ENCODE measurements at regions not wholly inside any gene's neighbourhood (a gene's known extent, or its start where the extent isn't known, plus 50 kb on each side); places are given as distances from the start of the nearest gene placed in this dataset.

DNA sequence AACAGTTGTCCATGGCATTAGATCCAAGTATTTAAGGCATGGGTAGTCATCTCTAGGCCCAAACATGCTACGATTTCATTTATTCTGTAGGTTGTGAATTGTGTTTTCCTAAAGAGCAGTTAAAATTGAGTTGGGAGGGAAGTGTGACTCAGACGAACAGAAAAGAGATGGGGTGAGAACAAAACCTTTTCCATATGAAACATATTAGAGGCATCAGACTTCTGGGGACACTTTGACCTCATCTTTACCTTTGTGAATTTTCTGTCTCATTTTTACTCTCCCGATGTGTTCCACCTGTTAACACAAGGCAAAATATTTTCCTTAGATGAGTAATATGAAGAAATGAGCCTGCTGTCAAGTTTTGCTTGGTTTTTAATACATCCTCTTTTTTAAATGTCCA, 181.3 kb downstream of the ESM1 start:
- TF ChIP-seq, protein P1, sequence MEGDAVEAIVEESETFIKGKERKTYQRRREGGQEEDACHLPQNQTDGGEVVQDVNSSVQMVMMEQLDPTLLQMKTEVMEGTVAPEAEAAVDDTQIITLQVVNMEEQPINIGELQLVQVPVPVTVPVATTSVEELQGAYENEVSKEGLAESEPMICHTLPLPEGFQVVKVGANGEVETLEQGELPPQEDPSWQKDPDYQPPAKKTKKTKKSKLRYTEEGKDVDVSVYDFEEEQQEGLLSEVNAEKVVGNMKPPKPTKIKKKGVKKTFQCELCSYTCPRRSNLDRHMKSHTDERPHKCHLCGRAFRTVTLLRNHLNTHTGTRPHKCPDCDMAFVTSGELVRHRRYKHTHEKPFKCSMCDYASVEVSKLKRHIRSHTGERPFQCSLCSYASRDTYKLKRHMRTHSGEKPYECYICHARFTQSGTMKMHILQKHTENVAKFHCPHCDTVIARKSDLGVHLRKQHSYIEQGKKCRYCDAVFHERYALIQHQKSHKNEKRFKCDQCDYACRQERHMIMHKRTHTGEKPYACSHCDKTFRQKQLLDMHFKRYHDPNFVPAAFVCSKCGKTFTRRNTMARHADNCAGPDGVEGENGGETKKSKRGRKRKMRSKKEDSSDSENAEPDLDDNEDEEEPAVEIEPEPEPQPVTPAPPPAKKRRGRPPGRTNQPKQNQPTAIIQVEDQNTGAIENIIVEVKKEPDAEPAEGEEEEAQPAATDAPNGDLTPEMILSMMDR (IDR thresholded peaks at IDR 0.05), result no peak
- POLR2A ChIA-PET, result no interaction called here
- Mint-ChIP-seq H3K4me1 (ENCODE audit: low read depth) (peaks cover 24% of the 10 kb centered on the region), H3K36me3 (ENCODE audit: low read depth) (no peaks in the 10 kb centered on the region), H3K4me3 (no peak overlapping the region), H3K27me3 (no peaks in the 10 kb centered on the region), H3K9me3 (no peaks in the 10 kb centered on the region), H3K27ac (no peak overlapping the region)
- ATAC-seq (peak; percentile 47), DNase-seq (no peak)
- intact Hi-C loops (cut with micrococcal nuclease), result no loop called here
- CTCF ChIA-PET, result no interaction called here

DNA sequence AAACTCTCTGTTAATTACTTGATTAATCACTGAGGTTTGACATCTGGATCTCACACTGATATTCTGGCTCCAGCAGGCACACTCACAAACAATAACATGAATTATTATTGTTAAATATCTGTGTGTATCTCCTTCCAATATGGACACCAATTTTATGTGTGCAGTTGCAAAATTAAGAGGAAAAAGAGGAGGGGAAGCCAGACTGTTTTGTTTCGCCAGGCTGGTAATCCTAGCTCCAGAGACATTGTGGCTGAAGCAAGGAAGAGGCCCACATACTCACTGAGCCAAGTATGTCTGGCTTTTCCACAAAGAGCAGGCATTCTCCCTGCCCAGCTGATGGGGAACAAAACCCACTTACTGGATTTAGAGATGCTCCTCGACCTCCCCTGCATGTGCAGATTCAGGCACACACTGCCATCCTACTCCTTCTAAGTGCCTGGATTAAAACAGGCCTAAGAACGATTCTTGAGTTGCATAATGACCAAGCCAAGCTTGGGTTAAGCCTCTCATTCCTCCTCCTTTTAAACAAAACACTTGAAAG, 181.9 kb downstream of the ESM1 start:
- intact Hi-C loops (cut with micrococcal nuclease), result no loop called here
- Mint-ChIP-seq H3K9me3 (no peaks in the 10 kb centered on the region), H3K27me3 (no peaks in the 10 kb centered on the region), H3K4me1 (ENCODE audit: low read depth) (peaks cover 24% of the 10 kb centered on the region), H3K27ac (no peak overlapping the region), H3K36me3 (ENCODE audit: low read depth) (no peaks in the 10 kb centered on the region), H3K4me3 (no peak overlapping the region)
- ATAC-seq, result no peak
- TF ChIP-seq, protein P1 (IDR thresholded peaks at IDR 0.05), result no peak
- ChIA-PET POLR2A (no interaction called here), CTCF (no interaction called here)
- no peak for DNase-seq

DNA sequence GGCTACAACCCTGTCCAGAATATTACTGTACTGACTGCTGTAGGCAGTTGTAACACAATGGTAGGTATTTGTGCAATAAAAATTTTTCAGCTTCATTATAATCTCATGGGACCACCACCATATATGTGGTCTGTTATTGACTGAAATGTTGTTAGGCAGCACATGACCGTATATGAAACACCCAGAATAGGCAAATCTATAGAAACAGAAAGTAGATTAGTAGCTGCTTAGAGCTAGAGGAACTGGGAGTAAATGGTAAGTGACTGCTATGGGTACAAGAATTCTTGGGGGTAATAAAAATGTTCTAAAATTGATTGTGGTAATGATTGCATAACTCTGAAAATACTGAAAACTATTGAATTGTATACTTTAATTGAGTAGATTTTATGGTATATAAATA, 185.7 kb downstream of the ESM1 start:
- CTCF ChIA-PET, result interaction anchor here (1.7 kb wide), 1 partner anchor 45 kb away, joined by 5 read pairs; no protein-coding TSS in a partner anchor
- ATAC-seq (no peak), DNase-seq (no peak)
- Mint-ChIP-seq H3K27ac (no peak overlapping the region), H3K4me1 (ENCODE audit: low read depth) (peaks cover 29% of the 10 kb centered on the region), H3K9me3 (no peaks in the 10 kb centered on the region), H3K36me3 (ENCODE audit: low read depth) (no peaks in the 10 kb centered on the region), H3K4me3 (no peak overlapping the region), H3K27me3 (peaks cover 7% of the 10 kb centered on the region)
- intact Hi-C loops (cut with micrococcal nuclease), result no loop called here
- TF ChIP-seq, protein P1 (IDR thresholded peaks at IDR 0.05), result no peak
- POLR2A ChIA-PET, result no interaction called here

DNA sequence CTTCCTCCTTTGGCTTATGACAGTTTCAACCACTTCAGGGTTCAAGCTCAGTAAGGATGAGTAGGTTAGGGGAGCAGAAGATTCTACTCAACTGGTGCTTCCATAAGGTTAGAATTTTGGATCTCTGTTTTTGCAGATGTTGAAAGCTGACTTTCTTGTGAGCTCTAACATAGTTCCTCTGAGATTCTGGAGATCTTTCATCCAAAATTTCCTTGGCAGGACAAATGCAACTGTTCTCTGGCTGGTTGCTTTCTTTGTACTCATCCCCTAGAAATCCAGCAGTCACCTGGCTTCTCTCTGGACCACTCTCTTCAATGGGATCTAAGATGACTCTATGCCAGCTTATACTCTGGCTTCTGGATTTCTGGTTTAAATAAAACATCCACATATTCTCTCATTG, 189.6 kb downstream of the ESM1 start:
- DNase-seq (no peak), ATAC-seq (no peak)
- H3K27ac Mint-ChIP-seq, result no peak overlapping the region
- intact Hi-C loops (cut with micrococcal nuclease), result no loop called here
- H3K36me3 Mint-ChIP-seq (ENCODE audit: low read depth), result no peaks in the 10 kb centered on the region
- TF ChIP-seq, protein P1 (IDR thresholded peaks at IDR 0.05), result no peak
- CTCF ChIA-PET, result interaction anchor here (1.4 to 3.0 kb wide), 2 partner anchors 49 to 278 kb away, joined by 9 to 14 read pairs; partner anchors contain the start of gene SNX18
- POLR2A ChIA-PET, result interaction anchor here (1.3 kb wide), 1 partner anchor 78 kb away, joined by 3 read pairs; no protein-coding TSS in a partner anchor
- peaks cover 6% of the 10 kb centered on the region for H3K9me3 Mint-ChIP-seq
- H3K4me1 Mint-ChIP-seq (ENCODE audit: low read depth), result peaks cover 36% of the 10 kb centered on the region
- no peak overlapping the region for H3K4me3 Mint-ChIP-seq
- H3K27me3 Mint-ChIP-seq, result peaks cover 7% of the 10 kb centered on the region

DNA sequence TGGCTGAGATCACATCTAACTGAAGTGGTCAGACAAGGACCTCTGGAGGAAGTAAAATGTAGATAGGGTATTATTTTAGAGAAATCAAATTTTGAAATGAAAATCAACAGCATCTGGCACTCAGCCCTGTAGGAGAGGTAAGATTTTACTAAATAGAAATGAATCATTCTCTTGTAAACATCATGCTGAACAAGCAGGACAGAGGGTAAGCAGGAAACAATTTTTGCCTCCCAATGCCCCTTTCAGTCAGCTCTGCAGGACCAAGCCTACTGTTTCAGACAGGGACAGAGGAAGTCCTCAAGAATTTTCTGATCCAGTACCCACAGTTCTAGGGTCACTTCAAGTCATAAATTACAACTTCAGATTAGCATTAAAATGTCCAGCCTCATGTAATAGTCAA, 190.1 kb downstream of the ESM1 start:
- Mint-ChIP-seq H3K27ac (peak overlapping the region; percentile 95), H3K9me3 (peaks cover 8% of the 10 kb centered on the region), H3K4me1 (ENCODE audit: low read depth) (peaks cover 33% of the 10 kb centered on the region), H3K27me3 (peaks cover 7% of the 10 kb centered on the region), H3K4me3 (no peak overlapping the region), H3K36me3 (ENCODE audit: low read depth) (no peaks in the 10 kb centered on the region)
- ChIA-PET POLR2A (interaction anchor here (0.7 to 1.3 kb wide), 4 partner anchors 45 to 263 kb away, joined by 3 read pairs; no protein-coding TSS in a partner anchor), CTCF (interaction anchor here (1.4 to 3.0 kb wide), 2 partner anchors 49 to 278 kb away, joined by 9 to 14 read pairs; partner anchors contain the start of gene SNX18)
- no peak for ATAC-seq
- no peak for DNase-seq
- TF ChIP-seq, protein P1 (IDR thresholded peaks at IDR 0.05), result no peak
- intact Hi-C loops (cut with micrococcal nuclease), result no loop called here

All from activated CD8-positive, alpha-beta T cell treated with anti-CD3 and anti-CD28 coated beads for 36 hours (primary cell).